GM04503 (cell line): ENCODE measurements at regions not wholly inside any gene's neighbourhood (a gene's known extent, or its start where the extent isn't known, plus 50 kb on each side); places are given as distances from the start of the nearest gene placed in this dataset.

Experiments
- DNase-seq: peaks from one replicate; pipeline ENCODE4 v3.0.0-alpha.2; 2012; ENCODE audit warnings: low read depth

- no peak for DNase-seq
Observed at GRCh38 chr2:13884291-13884976, 748.1 kb upstream of the LRATD1 start.

DNA sequence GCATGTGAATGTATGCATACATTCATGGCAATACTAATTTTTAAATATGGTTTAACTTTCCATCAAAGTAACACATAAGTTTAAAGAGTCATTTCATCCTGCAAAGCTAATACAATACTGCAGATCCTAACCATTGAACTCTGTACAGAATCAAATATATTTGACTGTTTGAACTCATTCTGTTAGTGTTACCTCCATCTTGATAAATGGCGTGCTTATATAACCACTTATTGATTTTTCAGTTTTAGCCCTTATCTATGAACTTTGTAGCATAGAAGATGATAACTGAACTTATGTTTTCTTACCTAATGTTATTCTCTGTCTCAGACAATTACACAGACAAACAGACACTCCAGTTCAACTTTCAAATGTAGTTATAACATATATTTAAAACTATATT is 731.0 kb upstream of the LRATD1 start:
- no peak for DNase-seq

DNA sequence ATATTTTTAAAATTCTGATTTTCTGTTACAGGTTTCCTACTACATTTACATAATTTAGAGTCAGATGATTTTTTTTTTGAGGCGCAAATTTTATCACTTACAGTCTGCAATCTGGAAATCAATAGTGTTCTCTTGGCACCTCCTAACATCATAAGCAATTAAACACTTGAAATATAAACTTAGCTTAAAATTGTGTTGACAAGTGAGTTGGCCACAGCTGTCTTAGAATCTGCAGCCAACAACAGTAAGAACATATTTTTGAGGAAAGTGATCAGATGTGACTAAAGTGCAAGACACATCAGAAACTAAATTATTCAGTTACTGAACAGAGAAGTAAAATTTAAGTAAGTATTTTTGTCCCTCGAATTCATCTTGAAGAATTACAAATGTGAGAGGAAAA is 726.7 kb upstream of the LRATD1 start:
- no peak for DNase-seq

DNA sequence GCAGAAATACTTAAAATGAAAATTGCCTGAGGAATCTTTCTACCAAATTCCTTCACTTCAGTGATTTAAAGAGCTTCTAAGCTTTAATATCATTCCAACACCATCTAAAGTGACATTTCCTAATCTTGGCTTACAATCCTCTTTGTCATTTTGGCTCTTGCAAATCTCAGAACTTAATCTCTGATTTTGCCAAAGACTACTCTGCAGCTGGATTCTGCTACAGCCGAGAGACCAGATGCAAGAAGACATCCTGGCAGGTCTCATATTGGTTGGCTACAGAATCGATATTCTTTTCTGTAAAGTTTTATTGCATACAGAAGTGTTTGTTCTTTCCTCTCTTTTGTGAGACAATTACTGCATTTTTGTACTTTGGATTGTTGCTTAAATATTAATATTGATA is 716.5 kb upstream of the LRATD1 start:
- no peak for DNase-seq

DNA sequence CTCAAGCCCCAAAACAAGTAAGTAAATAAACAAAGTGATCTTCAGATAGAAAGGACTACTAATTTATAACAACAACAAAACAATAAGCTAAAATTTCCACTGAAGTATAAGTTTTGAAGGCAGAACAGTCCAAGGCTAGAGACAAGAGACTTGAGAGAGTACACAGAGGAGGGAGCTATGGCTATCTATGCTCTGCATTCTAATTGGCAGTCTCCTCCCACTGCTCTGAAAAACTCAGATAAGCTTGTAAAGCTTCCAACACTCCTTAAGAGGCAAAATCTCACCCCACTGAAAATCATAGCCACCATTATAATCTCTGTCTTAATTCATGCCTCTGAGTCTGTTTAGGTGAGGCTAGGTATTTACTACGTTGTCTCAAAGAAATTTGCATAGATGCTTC is 714.6 kb upstream of the LRATD1 start:
- no peak for DNase-seq

DNA sequence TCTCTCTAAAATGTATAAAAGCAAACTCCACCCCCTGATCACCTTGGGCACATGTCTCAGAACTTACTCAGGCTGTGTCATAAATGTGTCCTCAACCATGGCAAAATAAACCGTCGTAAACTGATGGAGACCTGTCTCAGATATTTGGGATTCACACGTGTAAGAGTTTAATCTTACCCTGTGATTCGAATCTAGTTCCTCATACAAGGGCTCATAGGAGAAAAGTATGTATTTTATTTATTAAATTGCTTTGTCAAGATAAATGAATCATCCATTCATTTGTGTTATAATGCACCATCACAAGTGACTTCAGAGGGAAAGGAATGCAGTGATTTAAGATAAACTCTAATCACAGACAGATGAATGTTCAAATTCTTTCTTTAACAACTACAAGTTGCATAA is 712.5 kb upstream of the LRATD1 start:
- DNase-seq, result peak; percentile 15

DNA sequence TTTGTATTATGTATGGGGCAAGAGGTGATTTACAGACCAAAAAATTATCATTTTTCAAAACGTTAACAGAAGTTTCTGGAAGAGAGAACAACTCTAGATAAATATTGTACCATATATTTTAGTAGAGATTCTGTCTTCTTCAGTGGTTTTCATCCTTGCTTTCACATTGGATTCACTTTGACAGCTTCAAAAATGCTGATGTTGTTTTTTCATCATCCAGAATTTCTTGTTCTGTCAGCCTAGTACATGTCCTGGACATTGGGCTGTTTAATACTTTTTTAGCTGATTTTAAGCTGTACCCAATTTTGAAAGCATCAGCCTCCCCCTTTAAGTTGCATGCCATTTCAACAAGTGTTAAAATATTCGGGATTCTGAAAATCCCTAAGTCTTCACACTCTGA is 711.3 kb upstream of the LRATD1 start:
- DNase-seq, result no peak

GRCh38 chr2:13923823-13924222 is 708.7 kb upstream of the LRATD1 start:
- DNase-seq, result no peak

GRCh38 chr2:13942111-13942510 is 690.4 kb upstream of the LRATD1 start:
- DNase-seq, result no peak

GRCh38 chr2:13950761-13951160 is 681.8 kb upstream of the LRATD1 start:
- DNase-seq, result no peak

- DNase-seq, result no peak
Observed at GRCh38 chr2:13968811-13969210, 663.7 kb upstream of the LRATD1 start.

DNA sequence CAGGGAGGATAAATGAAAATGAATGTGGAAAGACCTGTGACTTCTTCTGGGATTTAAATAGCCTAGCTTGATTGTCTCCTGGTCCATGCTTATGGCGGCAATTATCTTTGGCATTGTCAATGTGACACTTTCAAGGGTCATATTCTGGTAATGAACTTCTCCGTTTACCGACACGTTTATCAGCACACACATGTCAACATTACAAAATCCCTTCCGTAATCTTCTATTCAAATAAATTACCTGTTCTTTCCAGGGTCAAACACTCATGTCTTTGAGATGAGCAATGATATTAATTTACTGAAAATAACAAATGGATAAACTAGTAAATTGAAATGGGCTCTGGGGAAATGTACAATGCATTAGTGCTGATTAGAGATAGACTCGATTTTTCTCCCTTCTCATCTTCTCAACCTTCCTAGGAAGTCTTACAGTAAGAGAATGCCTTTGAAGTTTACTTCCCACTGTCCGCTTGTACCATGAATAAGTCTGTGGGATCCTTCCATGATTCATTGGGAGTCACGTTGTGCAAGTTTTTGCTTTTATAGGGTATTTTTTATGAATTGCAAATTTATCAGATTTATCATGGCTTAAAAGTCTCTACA is 646.3 kb upstream of the LRATD1 start:
- no peak for DNase-seq

DNA sequence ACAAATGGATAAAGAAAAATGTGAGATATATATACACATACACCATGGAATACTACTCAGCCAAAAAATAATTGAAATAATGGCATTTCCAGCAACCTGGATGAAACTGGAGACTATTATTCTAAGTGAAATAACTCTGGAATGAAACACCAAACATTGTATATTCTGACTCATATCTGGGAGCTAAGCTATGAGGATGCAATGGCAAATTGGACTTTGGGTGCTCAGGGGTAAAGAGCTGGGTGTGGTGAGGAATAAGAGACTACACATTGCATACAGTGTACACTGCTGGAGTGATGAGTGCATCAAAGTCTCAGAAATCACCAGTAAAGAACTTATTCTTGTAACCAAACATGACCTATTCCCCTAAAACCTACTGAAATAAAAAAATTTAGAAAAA is 636.0 kb upstream of the LRATD1 start:
- no peak for DNase-seq

DNA sequence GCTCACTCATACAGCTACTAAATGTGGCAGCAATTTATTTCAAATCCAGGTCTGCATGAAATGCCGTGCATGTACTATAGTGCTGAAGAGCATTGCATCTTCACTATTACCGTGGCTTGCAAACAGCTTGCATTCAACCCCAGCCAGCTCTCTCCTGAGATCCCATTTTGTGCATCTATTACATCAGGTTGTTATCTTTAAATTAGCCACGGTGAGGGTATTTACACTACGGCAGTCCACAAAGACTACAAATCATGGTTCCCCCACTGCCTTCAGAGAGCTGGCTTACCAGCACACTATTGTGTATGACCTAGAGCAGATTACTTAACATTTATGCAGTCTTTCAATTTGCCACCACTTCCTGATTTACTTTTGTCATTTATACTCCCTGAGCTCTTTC is 621.3 kb upstream of the LRATD1 start:
- DNase-seq, result no peak

DNA sequence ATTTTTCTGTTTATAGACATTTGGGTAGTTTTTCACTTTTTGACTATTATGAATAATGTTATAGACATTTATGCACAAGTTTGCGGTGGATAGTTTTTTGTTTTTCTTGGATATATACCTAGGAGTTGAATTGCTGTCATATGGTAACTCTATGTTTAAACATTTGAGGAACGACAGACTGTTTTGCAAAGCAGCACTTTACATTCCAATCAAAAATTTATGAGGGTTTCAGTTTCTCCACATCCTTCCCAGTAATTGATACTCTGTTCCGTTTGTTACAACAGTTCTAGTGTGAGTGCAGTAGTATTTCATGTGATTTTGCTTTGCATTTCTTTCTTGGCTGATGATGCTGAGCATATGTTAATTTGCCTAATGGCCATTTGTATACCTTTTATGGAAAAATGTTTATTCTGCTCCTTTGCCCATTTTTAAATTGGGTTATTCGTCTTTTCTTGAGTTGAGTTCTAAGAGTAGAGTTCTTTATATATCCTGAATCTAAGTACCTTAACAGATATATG is 617.3 kb upstream of the LRATD1 start:
- no peak for DNase-seq

- DNase-seq, result no peak
Observed at GRCh38 chr2:14016289-14016955, 616.1 kb upstream of the LRATD1 start.

GRCh38 chr2:14018620-14019019 is 613.9 kb upstream of the LRATD1 start:
- no peak for DNase-seq

DNA sequence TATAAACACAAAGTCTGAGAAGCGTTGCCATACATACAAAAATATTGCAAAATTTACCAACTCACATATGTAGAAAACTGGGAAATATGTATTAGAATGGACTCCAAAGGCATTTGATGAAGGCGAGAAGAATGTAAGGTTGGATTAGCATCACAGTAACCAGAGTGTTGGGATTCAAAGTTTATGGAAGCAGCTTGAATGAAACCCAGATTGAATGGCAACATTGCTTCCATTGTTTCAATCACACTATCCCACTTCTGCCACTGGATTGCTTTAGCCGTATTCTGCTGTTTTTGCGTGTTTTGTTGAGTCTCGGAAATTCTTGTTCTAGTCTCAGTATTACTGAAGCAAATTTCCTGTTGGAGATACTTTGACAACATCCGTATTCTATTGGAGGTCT is 609.0 kb upstream of the LRATD1 start:
- DNase-seq, result no peak

DNA sequence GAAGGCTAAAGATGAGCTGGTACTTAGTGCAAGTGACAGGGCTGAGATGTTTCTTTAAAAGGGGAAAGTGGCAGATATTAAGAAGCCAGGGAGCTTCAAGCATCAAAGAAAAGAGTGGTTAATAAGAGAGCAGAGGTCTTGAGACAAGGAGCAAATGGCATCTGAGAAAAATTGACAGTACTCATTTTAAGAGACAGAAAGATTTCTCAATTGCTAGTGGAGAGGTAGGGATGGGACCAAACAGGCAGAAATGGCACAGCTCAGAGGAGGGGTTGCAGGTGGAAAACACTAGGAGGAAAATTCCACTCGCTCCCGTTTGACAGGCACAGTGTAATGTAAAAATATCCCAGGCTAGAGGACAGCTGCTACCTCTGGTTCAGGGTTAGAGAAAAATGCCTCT is 593.4 kb upstream of the LRATD1 start:
- no peak for DNase-seq

- no peak for DNase-seq
Observed at GRCh38 chr2:14047491-14047890, 585.0 kb upstream of the LRATD1 start.

GRCh38 chr2:14051401-14051800 is 581.1 kb upstream of the LRATD1 start:
- DNase-seq, result no peak

DNA sequence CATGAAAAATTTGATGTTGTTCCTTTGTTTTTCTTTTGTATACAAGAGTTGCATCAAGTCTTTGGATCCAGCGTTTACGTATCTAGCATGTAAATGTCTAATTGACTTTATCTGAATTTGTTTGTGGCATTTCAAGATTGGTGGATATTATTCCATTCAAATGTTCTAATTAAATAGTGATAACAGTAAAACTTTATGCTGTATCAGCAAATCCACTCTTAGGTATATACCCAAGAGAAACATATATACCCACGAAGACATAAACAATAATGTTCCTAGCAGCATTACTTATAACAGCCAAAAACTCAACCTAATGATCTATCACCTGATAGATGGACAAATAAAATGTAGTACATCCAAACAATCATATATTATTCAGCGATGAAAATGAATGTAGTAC is 579.4 kb upstream of the LRATD1 start:
- DNase-seq, result no peak

GRCh38 chr2:14064346-14064745 is 568.2 kb upstream of the LRATD1 start:
- DNase-seq, result no peak

DNA sequence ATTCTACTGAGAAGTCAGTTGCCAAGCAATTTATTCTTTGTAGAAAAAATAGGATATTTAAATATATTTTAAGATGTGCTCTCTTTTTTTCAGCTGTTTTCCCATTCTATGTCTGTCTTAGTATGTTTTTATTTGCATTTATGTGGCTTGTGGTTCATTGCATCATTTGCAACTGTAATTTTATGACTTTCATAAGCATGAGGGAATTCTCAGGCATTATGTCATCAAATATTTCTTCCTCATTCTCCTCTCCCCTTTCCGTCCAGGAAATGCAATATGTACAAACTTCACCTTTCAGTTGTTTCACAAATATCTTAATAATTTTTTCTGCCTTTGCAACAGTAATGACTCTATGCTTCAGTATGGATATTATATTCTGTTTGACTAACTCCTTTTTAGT is 560.2 kb upstream of the LRATD1 start:
- DNase-seq, result no peak
